Brain pericyte (primary cell): ENCODE measurements at regions not wholly inside any gene's neighbourhood (a gene's known extent, or its start where the extent isn't known, plus 50 kb on each side); places are given as distances from the start of the nearest gene placed in this dataset.
A peak's percentile ranks its signal among the peaks of the same experiment; 100 is the strongest.

Experiments used
- DNase-seq: peaks from one replicate; pipeline ENCODE4 v3.0.0-alpha.2; 2012; ENCODE audit warnings: low read depth, low spot score

DNA sequence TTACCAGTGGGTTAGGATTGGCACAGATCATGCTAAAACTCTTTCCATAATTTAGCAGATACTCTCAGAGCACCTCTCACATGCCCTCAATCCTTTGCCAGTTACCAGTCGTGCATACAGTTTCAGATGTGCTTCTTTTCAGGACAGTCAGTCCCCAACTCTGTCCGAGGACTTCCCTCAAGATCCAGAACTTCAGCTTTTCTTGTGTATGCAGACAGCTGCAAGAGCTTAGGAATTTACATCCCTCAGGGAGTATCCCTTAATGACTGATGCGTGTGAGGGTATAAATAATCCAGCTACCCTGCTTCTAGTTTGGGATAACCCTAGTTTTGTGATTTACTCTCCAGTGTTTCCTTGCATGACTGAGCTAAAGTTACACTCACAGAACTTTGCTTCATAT, 393.0 kb upstream of the PLXNA2 start:
- no peak for DNase-seq

GRCh38 chr1:208639382-208639781, 395.2 kb upstream of the PLXNA2 start:
- DNase-seq: no peak

DNA sequence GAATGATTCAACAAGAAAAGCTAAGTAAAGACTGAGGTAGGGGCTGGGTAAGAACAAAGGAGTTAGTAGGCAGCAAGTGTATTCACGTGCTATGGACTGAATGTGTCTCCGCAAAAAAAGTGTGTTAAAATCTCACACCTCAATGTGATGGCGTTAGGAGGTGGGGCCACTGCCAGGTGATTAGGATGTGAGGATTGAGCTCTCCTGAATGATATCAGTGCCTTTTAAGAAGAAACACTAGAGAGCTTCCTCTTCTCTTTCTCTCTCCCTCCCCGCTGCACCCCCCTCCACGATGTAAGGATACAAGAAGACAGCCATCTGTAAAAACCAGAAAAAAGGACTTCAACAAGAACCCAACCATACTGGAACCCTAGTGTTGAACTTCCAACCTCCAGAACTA, 396.1 kb upstream of the PLXNA2 start:
- DNase-seq: no peak

DNA sequence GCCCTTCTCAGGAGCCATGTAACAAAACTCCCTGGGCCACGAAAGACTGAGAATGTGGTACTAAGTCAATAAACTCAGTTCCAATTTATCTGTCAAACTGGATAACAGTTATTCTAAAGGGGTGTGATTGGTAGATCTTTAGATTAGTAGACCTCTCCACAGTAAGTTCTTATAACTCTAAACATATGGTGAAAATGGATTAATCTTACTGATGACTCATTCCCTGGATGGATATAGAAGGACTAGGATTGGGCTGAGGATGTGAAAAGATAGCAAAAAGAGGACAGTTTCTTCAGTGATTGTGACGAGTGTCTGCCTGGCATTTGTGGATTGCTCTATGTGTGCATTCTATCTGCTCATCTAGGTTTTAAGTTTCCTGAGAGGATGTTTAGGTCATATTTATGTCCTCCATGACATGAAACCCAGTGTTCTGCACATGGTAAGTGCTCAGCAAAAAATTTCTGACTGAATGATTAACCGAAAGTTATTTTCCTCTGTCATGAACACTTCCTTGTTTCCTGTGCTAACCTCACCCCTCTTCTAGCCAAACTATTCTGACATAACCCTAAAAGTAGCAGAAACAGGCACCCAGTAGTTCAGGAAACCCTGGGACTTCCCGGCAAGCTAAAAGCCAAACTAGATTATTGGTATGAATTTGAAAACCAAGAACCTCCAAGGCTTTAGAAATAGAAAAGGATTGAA, 397.5 kb upstream of the PLXNA2 start:
- no peak for DNase-seq

DNA sequence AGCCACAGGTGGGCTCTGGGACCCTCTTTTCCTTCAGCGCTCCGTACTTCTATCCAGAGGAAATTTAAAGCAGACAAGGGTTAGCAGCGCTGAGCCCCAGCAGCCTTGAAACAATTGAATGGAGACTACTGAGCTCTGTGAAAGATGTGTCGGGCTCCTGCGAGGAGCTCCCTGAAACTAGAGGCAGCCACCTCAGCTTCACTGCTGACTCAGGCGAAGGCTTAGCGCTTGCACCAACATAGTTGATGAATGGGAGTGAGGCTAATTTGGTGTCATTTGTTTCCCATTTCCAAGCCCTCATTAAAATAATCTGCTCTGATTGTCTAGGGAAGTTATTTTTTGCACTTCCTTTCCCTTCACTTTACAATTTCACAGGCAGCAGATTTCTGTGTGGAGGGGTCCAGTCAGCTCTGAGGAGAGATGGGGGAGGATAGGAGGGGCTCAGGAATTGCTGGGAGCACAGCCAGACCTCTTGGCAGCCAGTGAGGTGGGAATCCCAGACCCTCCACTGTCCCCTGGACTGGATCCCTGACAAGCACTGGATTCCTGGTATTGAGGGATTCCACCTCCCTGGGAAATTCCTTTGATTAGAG, 398.9 kb upstream of the PLXNA2 start:
- no peak for DNase-seq

- DNase-seq: no peak
Measured at GRCh38 chr1:208644401-208645160, 400.4 kb upstream of the PLXNA2 start.

GRCh38 chr1:208646431-208646830, 402.2 kb upstream of the PLXNA2 start:
- DNase-seq: no peak

DNA sequence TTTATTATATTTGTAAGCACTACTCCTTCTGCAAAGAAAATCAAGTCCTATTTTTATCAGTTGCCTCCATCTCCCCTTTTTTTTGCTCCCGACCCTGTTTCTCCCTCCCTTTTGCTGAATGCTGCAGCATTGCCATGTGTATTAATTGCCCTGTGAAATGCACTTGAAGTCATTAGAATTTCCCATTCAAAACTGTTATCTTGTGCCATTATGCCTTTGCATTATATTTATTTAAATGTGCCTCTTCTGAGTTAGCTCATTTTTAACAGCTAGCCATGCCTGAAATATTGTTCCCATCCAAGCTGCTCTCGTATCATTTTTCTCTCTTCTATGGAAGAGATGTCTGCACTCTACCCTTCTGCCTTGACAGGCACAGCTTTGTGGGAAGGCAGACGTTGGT, 404.0 kb upstream of the PLXNA2 start:
- DNase-seq: no peak

DNA sequence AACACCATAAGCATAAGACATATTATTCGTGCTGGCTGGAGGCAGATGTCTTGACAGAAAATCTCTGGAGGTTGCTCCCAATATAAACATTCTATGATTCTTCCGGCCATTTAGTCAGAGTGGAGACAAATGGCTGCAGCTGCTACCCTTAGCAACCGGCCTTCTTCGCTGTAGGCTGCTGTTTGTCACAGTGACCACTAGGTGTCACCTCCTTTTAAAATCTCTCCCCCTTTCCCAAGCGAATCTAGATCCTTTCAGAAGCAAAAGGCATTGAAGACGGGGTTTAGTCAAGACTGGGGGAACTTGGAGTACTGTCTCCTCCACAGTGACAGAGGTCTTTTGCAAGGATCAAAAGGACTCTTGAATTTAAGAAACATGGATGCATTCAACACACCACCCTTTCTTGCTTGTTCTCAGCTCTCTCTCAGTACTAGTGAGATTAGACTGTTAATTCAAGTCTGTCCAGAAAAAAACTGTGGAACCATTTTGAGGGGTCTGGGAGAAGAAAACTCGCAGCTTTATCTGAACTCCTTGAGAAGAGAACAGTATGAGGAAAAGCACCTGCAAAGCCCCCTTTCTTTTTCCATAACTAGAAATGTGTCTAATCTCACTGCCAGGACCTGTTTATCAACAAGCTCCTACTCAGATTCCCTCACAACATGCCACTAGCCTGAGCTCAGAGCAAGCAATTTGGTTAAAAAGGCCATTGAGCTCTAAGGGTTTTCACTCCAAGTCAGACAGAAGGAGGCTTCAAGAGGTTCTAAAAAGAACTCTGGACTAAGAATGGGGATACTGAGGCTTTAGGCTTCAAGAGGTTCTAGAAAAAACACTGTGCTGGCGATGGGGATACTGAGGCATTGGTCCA, 408.3 kb upstream of the PLXNA2 start:
- DNase-seq: peak; percentile 4

DNA sequence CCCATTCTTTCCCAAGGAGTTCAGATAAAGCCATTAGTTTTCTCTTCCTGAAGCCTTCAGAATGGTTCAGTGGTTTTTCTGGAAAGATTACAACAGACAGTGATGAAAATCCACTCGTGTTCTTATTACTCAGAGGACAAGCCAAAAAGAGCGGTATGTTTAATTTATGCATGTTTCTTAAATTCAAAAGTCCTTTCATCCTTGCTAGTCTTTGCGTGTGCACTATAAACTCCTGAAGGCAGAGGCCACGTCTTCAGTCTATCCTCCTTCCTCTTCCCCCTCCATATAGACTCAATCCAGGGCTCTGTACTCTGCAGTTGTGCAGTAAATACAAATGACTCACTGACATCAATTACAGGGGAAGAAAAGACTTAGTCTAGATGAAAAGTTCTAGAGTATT, 409.2 kb upstream of the PLXNA2 start:
- no peak for DNase-seq

DNA sequence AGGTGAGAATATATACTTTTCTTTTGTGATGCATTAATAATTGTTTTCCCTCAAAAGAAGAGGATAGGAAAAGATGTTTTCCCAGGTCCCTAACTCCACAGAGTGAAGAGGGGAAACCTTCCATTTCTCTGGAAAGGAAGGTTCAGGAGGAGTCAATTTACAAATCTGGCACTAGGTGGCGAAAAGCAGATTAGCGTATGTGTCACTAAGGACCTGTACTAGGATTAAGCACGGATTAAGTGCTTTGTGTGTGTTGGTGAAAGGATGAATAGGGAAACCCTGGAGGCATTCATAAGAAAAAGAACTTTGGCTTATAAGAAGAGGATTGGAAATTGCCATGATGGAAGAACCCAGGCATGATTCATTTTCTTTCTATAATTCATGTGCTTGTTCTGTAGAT, 410.1 kb upstream of the PLXNA2 start:
- DNase-seq: no peak

DNA sequence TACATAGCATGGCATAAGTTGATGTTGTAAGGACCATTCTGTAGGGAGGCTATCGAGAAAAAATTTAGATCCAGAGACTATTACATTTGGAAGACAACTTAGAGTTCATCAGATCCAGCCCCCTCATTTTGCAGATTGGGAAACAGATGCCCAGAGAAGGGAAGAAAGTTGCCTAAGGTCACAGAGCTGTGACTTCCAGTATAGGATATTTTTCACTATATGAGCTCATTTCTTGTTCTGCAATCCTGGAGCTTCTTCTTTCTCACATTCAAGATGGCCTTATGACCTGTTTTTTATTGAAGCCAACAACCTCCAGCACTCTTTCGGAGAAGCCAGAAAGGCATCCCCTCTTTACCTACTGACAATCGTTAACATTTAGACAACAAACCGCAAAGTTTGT, 421.8 kb upstream of the PLXNA2 start:
- no peak for DNase-seq

- no peak for DNase-seq
Measured at GRCh38 chr1:208668991-208669390, 424.8 kb upstream of the PLXNA2 start.

DNA sequence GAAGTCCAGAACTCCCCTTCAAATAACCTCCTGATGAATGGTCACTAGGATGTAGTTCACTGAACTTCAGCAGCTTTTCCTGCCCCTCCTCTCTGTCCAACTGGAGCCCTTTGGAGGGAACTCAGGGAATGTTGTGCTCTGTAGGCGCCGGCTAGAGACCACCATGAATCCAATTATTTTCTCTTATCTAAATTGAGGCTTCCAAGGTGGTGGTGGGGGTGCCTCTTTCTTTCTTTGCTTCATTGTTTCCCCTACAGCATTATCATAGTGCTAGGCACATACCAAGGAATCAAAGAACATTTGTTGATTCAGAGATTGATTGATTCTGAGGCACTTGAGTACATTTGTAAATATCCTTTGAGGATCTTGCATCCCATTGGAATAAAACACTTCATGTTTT, 426.6 kb upstream of the PLXNA2 start:
- no peak for DNase-seq

DNA sequence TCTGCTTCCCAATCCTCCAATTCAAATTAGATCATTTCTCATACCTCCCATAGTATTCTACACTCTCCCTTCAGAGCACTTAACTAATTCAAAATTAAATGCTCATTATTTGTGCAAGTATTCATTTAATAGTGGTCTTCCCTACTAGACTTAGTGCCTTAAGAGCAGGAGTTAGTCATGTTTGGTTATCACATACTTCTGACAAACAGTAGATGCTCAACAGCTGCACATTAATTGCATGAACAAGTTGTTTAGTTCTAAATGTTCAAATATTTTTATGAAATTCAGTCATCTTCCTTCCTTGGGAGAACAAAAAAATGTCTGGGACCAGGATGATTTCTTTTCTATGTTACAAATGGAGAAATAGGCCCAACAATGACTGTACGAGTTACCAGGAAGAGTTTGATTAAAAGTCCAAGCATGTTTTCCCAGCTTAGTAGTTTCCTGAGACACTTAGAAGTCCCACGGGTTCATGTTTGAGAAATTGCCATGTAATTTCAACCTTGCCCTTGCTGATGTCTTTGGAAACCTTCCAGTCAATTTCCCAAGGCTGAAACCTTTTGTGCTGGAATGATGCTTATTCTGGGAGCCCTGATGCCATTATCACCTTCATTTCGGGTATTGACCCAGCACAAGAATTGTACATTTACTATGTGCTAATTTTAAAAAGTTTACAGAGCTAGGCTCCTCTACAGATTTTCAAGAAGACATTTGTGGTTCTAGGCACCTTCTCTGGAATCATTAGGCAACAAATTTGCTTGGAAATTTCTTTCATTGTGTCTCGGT, 437.9 kb upstream of the PLXNA2 start:
- DNase-seq: no peak

- DNase-seq: no peak
Measured at GRCh38 chr1:208682664-208683013, 438.5 kb upstream of the PLXNA2 start.

GRCh38 chr1:208683141-208683540, 439.0 kb upstream of the PLXNA2 start:
- DNase-seq: no peak

GRCh38 chr1:208684192-208684591, 440.0 kb upstream of the PLXNA2 start:
- no peak for DNase-seq

GRCh38 chr1:208686592-208686991, 442.4 kb upstream of the PLXNA2 start:
- no peak for DNase-seq

DNA sequence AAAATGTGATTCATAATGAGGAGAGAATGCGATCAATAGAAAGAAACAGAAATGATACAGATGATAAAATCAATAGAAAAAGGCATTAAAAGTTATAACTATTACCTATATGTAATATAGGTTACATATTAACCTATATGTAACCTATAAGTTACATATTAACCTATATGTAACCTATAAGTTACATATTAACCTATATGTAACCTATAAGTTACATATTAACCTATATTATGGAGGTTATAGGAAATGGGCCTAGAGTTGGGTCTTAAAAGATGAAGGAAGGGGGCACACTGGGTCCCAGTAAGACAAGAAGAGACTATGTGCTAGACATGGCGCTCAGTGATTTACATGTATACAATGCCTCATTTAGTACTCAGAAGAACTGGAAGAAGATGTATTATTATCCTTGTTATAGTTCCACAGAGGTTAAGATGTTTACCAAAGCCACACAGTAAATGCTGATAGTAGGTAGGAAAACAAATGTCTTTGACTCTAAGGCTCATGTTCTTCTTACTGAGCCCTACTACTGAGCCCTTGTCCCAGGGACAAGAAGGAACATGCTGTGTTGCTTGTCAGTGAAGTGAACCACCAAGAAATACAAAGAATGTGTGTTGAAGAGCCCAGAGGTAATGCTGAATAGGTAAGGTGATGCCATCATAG, 444.6 kb upstream of the PLXNA2 start:
- DNase-seq: no peak

- DNase-seq: no peak
Measured at GRCh38 chr1:208691012-208691411, 446.8 kb upstream of the PLXNA2 start.
